ENCODE measurements at regions not wholly inside any gene's neighbourhood (a gene's known extent, or its start where the extent isn't known, plus 50 kb on each side); places are given as distances from the start of the nearest gene placed in this dataset.
A peak's percentile ranks its signal among the peaks of the same experiment; 100 is the strongest.

DNA sequence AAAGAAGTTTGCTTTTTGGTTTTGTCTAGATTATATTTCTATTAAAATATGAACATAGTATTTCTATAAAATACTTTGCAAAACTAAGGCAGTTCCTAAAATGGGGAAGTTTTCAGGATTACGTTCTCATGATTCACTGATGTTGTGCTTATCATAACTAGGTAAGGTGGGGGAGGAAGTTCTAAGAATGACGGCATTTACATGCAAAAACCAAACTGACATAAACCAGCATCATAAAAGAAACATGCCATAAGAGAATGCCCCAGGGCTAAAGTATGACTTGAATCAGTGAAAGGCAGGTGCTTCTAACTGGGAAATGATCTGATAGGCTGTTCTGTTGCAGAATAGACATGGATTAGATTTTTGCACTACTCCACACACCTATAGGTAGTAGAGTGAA lies 204.7 kb upstream of the JADE1 start:
- H3K4me1 Mint-ChIP-seq (ENCODE audit: low read depth), result peaks cover 52% of the 10 kb centered on the region
- H3K4me3 Mint-ChIP-seq, result no peak overlapping the region
- no peaks in the 10 kb centered on the region for H3K36me3 Mint-ChIP-seq (ENCODE audit: low read depth)
- no peaks in the 10 kb centered on the region; the same call in 1 of the 2 replicates for H3K27me3 Mint-ChIP-seq (ENCODE audit: insufficient read depth)
- no peaks in the 10 kb centered on the region for H3K9me3 Mint-ChIP-seq
- DNase-seq, result no peak
- TF ChIP-seq, protein P1, sequence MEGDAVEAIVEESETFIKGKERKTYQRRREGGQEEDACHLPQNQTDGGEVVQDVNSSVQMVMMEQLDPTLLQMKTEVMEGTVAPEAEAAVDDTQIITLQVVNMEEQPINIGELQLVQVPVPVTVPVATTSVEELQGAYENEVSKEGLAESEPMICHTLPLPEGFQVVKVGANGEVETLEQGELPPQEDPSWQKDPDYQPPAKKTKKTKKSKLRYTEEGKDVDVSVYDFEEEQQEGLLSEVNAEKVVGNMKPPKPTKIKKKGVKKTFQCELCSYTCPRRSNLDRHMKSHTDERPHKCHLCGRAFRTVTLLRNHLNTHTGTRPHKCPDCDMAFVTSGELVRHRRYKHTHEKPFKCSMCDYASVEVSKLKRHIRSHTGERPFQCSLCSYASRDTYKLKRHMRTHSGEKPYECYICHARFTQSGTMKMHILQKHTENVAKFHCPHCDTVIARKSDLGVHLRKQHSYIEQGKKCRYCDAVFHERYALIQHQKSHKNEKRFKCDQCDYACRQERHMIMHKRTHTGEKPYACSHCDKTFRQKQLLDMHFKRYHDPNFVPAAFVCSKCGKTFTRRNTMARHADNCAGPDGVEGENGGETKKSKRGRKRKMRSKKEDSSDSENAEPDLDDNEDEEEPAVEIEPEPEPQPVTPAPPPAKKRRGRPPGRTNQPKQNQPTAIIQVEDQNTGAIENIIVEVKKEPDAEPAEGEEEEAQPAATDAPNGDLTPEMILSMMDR (IDR thresholded peaks at IDR 0.05), result no peak
- H3K27ac Mint-ChIP-seq, result no peak overlapping the region

DNA sequence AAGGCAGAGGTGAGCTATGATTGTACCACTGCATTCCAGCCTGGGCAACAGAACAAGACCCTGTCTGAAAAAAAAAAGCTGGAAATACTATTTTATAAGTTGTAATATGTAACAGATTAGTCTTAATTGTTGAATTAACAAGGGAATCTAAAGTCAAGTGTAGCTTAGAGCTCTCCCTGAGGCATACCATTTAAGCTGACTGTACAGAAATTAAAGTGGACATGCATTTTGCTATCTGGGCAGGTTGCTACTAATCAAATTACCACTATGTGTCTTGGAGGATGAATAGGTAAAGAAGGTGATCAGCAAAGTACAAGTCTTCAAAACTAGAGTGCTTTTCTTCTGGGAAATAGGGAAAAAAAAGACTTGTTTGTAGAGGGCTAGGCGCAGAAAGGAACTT lies 205.3 kb upstream of the JADE1 start:
- Mint-ChIP-seq H3K27me3 (ENCODE audit: insufficient read depth) (peaks cover 2% of the 10 kb centered on the region), H3K9me3 (no peaks in the 10 kb centered on the region), H3K4me3 (no peak overlapping the region), H3K4me1 (ENCODE audit: low read depth) (peaks cover 59% of the 10 kb centered on the region), H3K27ac (no peak overlapping the region), H3K36me3 (ENCODE audit: low read depth) (no peaks in the 10 kb centered on the region)
- TF ChIP-seq, protein P1 (IDR thresholded peaks at IDR 0.05), result no peak
- no peak for DNase-seq

DNA sequence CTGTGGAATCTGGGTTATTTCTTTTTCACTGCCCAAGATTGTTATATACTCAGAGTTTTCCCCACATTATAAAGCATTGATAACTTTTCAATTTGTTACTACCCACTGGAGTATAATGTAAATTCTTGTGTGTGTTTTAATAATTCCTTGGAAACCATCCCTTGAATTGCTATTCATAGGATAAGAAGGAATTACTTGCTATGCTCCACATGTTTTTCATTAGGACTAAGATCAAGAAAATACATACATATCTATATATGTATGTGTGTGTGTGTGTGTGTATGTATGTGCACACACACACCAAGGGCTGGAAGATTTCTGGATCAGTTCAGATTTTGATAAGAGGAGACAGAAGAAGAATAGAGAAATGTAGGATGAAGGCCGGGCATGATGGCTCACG lies 206.4 kb upstream of the JADE1 start:
- peaks cover 67% of the 10 kb centered on the region for H3K4me1 Mint-ChIP-seq (ENCODE audit: low read depth)
- H3K4me3 Mint-ChIP-seq, result no peak overlapping the region
- H3K27me3 Mint-ChIP-seq (ENCODE audit: insufficient read depth), result peaks cover 2% of the 10 kb centered on the region
- H3K36me3 Mint-ChIP-seq (ENCODE audit: low read depth), result no peaks in the 10 kb centered on the region
- H3K9me3 Mint-ChIP-seq, result no peaks in the 10 kb centered on the region
- no peak overlapping the region for H3K27ac Mint-ChIP-seq
- TF ChIP-seq, protein P1 (IDR thresholded peaks at IDR 0.05), result no peak
- no peak for DNase-seq

DNA sequence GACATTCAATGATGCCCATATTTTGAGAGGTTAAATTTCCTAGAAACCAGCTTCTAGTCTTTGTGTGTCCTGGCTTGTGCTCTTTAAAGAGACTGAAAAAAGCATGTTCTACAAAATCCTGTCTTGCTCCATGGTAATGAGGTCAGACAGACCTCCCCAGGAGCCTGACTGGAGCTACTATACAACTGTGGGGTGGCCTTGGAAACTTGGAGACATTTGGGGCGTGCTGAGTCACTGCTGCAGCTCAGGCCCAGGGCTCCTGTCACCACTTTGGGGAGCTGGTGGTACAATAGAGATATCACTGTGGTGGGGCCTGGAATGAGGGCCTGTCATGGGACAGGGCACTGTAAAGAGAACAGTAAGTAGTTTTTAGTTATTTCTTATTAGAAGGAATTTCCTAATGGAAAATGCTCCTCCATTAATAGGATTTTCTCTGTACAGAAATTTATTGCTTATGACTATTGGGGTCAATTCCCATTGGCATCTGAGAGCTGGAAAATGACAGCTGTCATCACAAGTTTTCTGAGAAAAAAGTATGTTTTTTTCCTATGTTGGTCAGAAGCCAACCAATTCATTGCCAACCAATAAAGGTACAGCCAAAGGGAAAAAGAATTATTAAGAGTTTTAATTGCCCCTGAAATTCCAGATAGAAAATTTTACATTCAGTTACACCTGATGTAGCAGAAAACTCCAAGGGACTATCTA lies 207.4 kb upstream of the JADE1 start:
- Mint-ChIP-seq H3K36me3 (ENCODE audit: low read depth) (no peaks in the 10 kb centered on the region), H3K27me3 (ENCODE audit: insufficient read depth) (peaks cover 2% of the 10 kb centered on the region), H3K9me3 (no peaks in the 10 kb centered on the region), H3K27ac (peak overlapping the region; percentile 77), H3K4me1 (ENCODE audit: low read depth) (peaks cover 67% of the 10 kb centered on the region), H3K4me3 (peak overlapping the region; percentile 30)
- TF ChIP-seq, protein P1 (IDR thresholded peaks at IDR 0.05), result no peak
- DNase-seq, result peak; percentile 53

DNA sequence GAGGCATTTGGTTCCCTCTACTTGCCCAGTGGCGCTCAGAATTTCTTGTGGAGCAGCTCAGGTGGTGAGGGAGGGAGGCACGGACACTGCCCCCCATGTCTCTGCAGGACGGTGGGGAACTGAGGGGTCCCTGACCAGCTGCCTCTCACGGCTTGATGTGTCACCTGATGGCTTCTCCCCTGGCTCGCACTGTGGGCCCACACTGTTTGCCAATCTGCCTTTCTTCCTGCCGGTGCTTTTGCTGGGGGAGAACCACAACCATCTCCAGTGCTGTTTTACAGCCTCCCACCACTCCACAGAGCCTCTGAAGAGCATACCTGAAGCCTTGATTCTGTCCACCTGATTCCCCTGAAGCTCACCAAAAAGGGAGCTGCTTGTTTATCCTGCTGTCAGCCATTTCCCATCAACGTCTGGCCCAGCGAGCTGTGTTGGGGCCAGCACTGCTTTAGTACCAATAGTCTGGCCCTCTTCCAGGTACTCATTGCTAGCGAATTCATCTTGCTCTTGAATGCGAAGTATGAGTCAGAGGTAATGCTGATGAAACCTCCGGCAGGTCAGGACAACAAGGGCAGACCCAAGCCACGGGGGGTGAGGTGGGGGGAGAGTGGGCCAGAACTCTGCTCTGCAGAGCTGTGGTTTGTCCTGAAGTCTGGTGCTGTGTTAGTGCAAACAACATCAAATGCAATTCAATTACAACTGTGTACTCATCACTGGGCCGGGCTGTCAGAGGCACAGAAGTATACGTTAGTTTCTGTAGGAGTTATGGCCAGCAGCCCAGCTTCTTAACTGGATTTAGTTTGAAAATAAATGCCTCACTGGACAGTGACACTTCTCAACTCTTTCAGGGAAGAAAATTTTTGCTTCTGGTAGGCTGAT lies 208.3 kb upstream of the JADE1 start:
- Mint-ChIP-seq H3K4me3 (peak overlapping the region; percentile 30), H3K9me3 (no peaks in the 10 kb centered on the region), H3K36me3 (ENCODE audit: low read depth) (peaks cover 6% of the 10 kb centered on the region; the same call in 1 of the 2 replicates), H3K27ac (peak overlapping the region; percentile 77), H3K4me1 (ENCODE audit: low read depth) (peaks cover 61% of the 10 kb centered on the region), H3K27me3 (ENCODE audit: insufficient read depth) (peaks cover 2% of the 10 kb centered on the region)
- DNase-seq, result peak; percentile 90
- TF ChIP-seq, protein P1 (IDR thresholded peaks at IDR 0.05), result no peak

All from HFFc6 (cell line).